Left ventricle myocardium superior (tissue), 1 donor: ENCODE measurements at regions not wholly inside any gene's neighbourhood (a gene's known extent, or its start where the extent isn't known, plus 50 kb on each side); places are given as distances from the start of the nearest gene placed in this dataset.
"Not testable (repeated sequence)": the region's sequence is repeated elsewhere in the genome, so short reads cannot be mapped to it uniquely, and the experiment has no call there.

Source experiments
- ATAC-seq: fragments of 200-7000 bp; cut with Tn5 transposase; one replicate; pipeline ENCODE4 v1.9.1; 2020; ENCODE audit warnings: mild to moderate bottlenecking, moderate library complexity
- DNase-seq: peaks from one replicate; pipeline ENCODE4 v3.0.0-alpha.2; 2020
- intact Hi-C: fragments of 100-400 bp; cut with micrococcal nuclease; formaldehyde crosslinking; loops from one replicate; pipeline ENCODE4 v1.11.0; 2022
- donor health status: DM: no; HTN: yes; CAD: no; lungs with severe emphysema.

- ATAC-seq: no peak
- intact Hi-C loops: no loop called here
- DNase-seq: no peak
These were observed 323.8 kb downstream of the QKI start for GRCh38 chr6:163738304-163738703.

- ATAC-seq (no peak), DNase-seq (no peak)
- intact Hi-C loops: no loop called here
These were observed 320.6 kb downstream of the QKI start for GRCh38 chr6:163735076-163735475.

GRCh38 chr6:163733061-163733460, 318.5 kb downstream of the QKI start:
- DNase-seq: no peak
- intact Hi-C loops: no loop called here
- ATAC-seq: no peak

GRCh38 chr6:163732479-163732878, 318.0 kb downstream of the QKI start:
- no peak for DNase-seq
- no peak for ATAC-seq

GRCh38 chr6:163732014-163732351, 317.5 kb downstream of the QKI start:
- DNase-seq, ATAC-seq, intact Hi-C loops: not testable (repeated sequence)

More at GRCh38 chr6:163732479-163732878, 318.0 kb downstream of the QKI start:
- intact Hi-C loops: no loop called here

GRCh38 chr6:163731215-163732013, 316.9 kb downstream of the QKI start:
- DNase-seq (no peak), ATAC-seq (peak; percentile 17)

GRCh38 chr6:163730246-163731210, 316.0 kb downstream of the QKI start:
- intact Hi-C loops: no loop called here
- DNase-seq: no peak
- peak; percentile 17 for ATAC-seq

More at GRCh38 chr6:163731215-163732013, 316.9 kb downstream of the QKI start:
- intact Hi-C loops: no loop called here

- intact Hi-C loops: no loop called here
- no peak for DNase-seq
- no peak for ATAC-seq
These were observed 314.8 kb downstream of the QKI start for GRCh38 chr6:163729127-163729872.

GRCh38 chr6:163728442-163729126, 314.1 kb downstream of the QKI start:
- intact Hi-C loops: no loop called here

GRCh38 chr6:163726037-163726695, 311.6 kb downstream of the QKI start:
- DNase-seq (no peak), ATAC-seq (no peak)
- intact Hi-C loops: no loop called here

More at GRCh38 chr6:163728442-163729126, 314.1 kb downstream of the QKI start:
- DNase-seq (no peak), ATAC-seq (no peak)

GRCh38 chr6:163725008-163725941, 310.8 kb downstream of the QKI start:
- DNase-seq (no peak), ATAC-seq (no peak)
- intact Hi-C loops: no loop called here

GRCh38 chr6:163724196-163724595, 309.7 kb downstream of the QKI start:
- intact Hi-C loops: no loop called here
- ATAC-seq: no peak
- DNase-seq: no peak

GRCh38 chr6:163723759-163724158, 309.2 kb downstream of the QKI start:
- no peak for DNase-seq
- ATAC-seq: no peak
- intact Hi-C loops: no loop called here

GRCh38 chr6:163721922-163722692, 307.6 kb downstream of the QKI start:
- intact Hi-C loops: no loop called here
- ATAC-seq (no peak), DNase-seq (no peak)

- no peak for DNase-seq
- intact Hi-C loops: no loop called here
- no peak for ATAC-seq
These were observed 306.9 kb downstream of the QKI start for GRCh38 chr6:163721435-163721834.

- intact Hi-C loops: no loop called here
- ATAC-seq: no peak
- no peak for DNase-seq
These were observed 306.1 kb downstream of the QKI start for GRCh38 chr6:163720460-163721235.
